Suprapubic skin (tissue), 4 donors: ENCODE measurements at regions not wholly inside any gene's neighbourhood (a gene's known extent, or its start where the extent isn't known, plus 50 kb on each side); places are given as distances from the start of the nearest gene placed in this dataset.

Experiments used
- DNase-seq, 2 donors: peaks; one replicate each; pipeline ENCODE4 v3.0.0-alpha.2; 2019; ENCODE audit warnings: low spot score in 2 of 2
- H3K27ac ChIP-seq: fragments of 200-600 bp; sonication (generic); one replicate; pipeline ENCODE4 v1.5.1; 2019
- H3K27me3 ChIP-seq: fragments of 200-600 bp; sonication (generic); one replicate; pipeline ENCODE4 v1.5.1; 2019
- H3K36me3 ChIP-seq: fragments of 200-600 bp; sonication (generic); one replicate; pipeline ENCODE4 v1.5.1; 2019
- H3K4me1 ChIP-seq: fragments of 200-600 bp; sonication (generic); one replicate; pipeline ENCODE4 v1.5.1; 2019
- H3K4me3 ChIP-seq: fragments of 200-600 bp; sonication (generic); one replicate; pipeline ENCODE4 v1.5.1; 2019; ENCODE audit warnings: mild to moderate bottlenecking
- H3K9me3 ChIP-seq: fragments of 200-600 bp; sonication (generic); one replicate; pipeline ENCODE4 v1.5.1; 2019
- CTCF ChIP-seq, 2 donors: fragments of 200-600 bp in 1 of 2; fragments of 450-650 bp in 1 of 2; sonication (generic) in 1 of 2; IDR thresholded peaks; one replicate each; pipeline ENCODE4 v1.5.1; 2016 to 2019; ENCODE audit warnings: antibody characterized with exemption in 2 of 2, mild to moderate bottlenecking in 1 of 2, moderate library complexity in 1 of 2
- EP300 ChIP-seq: sonication (generic); formaldehyde crosslinking; IDR thresholded peaks from one replicate; pipeline ENCODE4 v1.6.1; 2017; ENCODE audit warnings: antibody characterized with exemption
- POLR2A ChIP-seq, 2 donors: fragments of 450-650 bp; IDR thresholded peaks; one replicate each; pipeline ENCODE4 v1.6.1; 2017; ENCODE audit warnings: antibody characterized with exemption in 2 of 2, mild to moderate bottlenecking in 2 of 2, moderate library complexity in 2 of 2
- POLR2AphosphoS5 ChIP-seq, 3 donors: sonication (generic); formaldehyde crosslinking; IDR thresholded peaks; one replicate each; pipeline ENCODE4 v1.6.1; 2017; ENCODE audit warnings: antibody characterized with exemption in 3 of 3
- WGBS: methylation state at CpG from one replicate; pipeline ENCODE4 v1.1.5; 2018; 5-methylcytosine and 5-hydroxymethylcytosine counted together

- TF ChIP-seq POLR2A (IDR thresholded peaks at IDR 0.05) = no peak
- TF ChIP-seq CTCF (IDR thresholded peaks at IDR 0.05) = no peak
- no peak for TF ChIP-seq EP300
- no peak for TF ChIP-seq POLR2AphosphoS5 (IDR thresholded peaks at IDR 0.05)
- 80% methylated on average over 18 of the region's 18 CpGs for WGBS
- no peak overlapping the region for H3K27ac ChIP-seq
- no peak overlapping the region for H3K4me3 ChIP-seq
- no peaks in the 10 kb centered on the region for H3K36me3 ChIP-seq
- peaks cover 11% of the 10 kb centered on the region for H3K4me1 ChIP-seq
- DNase-seq = no peak
- no peaks in the 10 kb centered on the region for H3K27me3 ChIP-seq
- no peaks in the 10 kb centered on the region for H3K9me3 ChIP-seq
These were observed 129.0 kb upstream of the RASGEF1B start for GRCh38 chr4:81600520-81601357.

GRCh38 chr4:81599742-81600380 is 128.2 kb upstream of the RASGEF1B start:
- Histone ChIP-seq H3K36me3 (no peaks in the 10 kb centered on the region), H3K4me3 (no peak overlapping the region), H3K9me3 (no peaks in the 10 kb centered on the region), H3K4me1 (peaks cover 11% of the 10 kb centered on the region), H3K27ac (no peak overlapping the region), H3K27me3 (no peaks in the 10 kb centered on the region)
- TF ChIP-seq POLR2AphosphoS5 (IDR thresholded peaks at IDR 0.05) (no peak), POLR2A (IDR thresholded peaks at IDR 0.05) (no peak), CTCF (IDR thresholded peaks at IDR 0.05) (no peak), EP300 (no peak)
- WGBS = 42% methylated on average over 5 of the region's 5 CpGs
- DNase-seq = no peak

DNA sequence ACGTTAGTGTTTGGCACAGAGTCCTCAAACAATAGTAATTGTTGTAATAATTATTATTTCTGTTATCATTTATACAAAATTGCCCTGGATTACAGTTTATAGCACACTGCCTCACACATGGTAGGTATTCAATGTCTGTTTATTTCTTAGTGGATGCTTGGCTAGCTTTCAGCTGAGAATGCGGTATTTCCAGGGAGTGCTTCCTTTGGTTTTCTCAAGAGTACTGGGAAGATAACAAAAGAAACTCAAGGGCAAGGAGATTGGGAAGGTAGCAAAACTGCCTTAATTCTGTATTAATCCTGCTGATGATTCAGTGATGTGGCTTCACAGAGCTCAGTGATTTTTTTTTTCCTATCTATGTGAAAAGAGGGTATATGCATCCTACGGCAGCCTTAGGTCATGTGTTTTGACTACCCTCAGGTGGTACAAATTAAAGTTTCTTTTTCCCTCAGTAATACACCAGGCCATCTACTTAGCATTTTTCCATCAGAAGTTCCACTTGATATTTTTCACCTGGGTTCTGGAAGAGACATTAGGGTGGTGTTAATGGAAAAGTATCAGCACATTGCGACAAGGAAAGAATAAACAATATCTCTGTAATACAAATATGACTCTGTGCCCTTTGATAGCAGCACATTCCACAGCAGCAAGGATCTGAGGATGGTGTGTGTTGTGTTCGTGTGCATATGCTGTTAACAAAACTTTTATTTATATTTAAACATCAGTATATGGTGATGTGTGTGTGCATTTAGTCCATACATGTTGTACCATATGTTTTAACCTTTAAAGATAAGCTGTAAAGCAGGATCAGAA is 124.3 kb upstream of the RASGEF1B start:
- Histone ChIP-seq H3K27me3 (no peaks in the 10 kb centered on the region), H3K36me3 (no peaks in the 10 kb centered on the region), H3K9me3 (no peaks in the 10 kb centered on the region), H3K4me3 (no peak overlapping the region), H3K4me1 (peaks cover 11% of the 10 kb centered on the region), H3K27ac (no peak overlapping the region)
- no peak for DNase-seq
- 59% methylated on average over 5 of the region's 5 CpGs for WGBS
- no peak for TF ChIP-seq POLR2AphosphoS5 (IDR thresholded peaks at IDR 0.05)
- TF ChIP-seq EP300 = no peak
- no peak for TF ChIP-seq CTCF (IDR thresholded peaks at IDR 0.05)
- TF ChIP-seq POLR2A (IDR thresholded peaks at IDR 0.05) = no peak

GRCh38 chr4:81595287-81595686 is 123.6 kb upstream of the RASGEF1B start:
- DNase-seq = no peak
- no peaks in the 10 kb centered on the region for H3K27me3 ChIP-seq
- H3K27ac ChIP-seq = no peak overlapping the region
- TF ChIP-seq CTCF (IDR thresholded peaks at IDR 0.05) (no peak), POLR2A (IDR thresholded peaks at IDR 0.05) (no peak), POLR2AphosphoS5 (IDR thresholded peaks at IDR 0.05) (no peak), EP300 (no peak)
- no peaks in the 10 kb centered on the region for H3K9me3 ChIP-seq
- no peak overlapping the region for H3K4me3 ChIP-seq
- no peaks in the 10 kb centered on the region for H3K36me3 ChIP-seq
- peaks cover 11% of the 10 kb centered on the region for H3K4me1 ChIP-seq
